ENCODE measurements at regions not wholly inside any gene's neighbourhood (a gene's known extent, or its start where the extent isn't known, plus 50 kb on each side); places are given as distances from the start of the nearest gene placed in this dataset.
"Not testable (repeated sequence)": the region's sequence is repeated elsewhere in the genome, so short reads cannot be mapped to it uniquely, and the experiment has no call there.

GRCh38 chr3:155995525-155996370 is 124.6 kb upstream of the KCNAB1 start:
- no peak for DNase-seq

- DNase-seq: no peak
Measured at GRCh38 chr3:155996882-155997281, 123.5 kb upstream of the KCNAB1 start.

GRCh38 chr3:155998173-155998572 is 122.2 kb upstream of the KCNAB1 start:
- not testable (repeated sequence) for DNase-seq

GRCh38 chr3:156005736-156006135 is 114.6 kb upstream of the KCNAB1 start:
- DNase-seq: no peak

GRCh38 chr3:156010829-156011228 is 109.5 kb upstream of the KCNAB1 start:
- peak in 24 of 51 donors; percentile 0 to 67 (median 20) for DNase-seq

GRCh38 chr3:156014489-156014888 is 105.9 kb upstream of the KCNAB1 start:
- DNase-seq: no peak

GRCh38 chr3:156016902-156017301 is 103.5 kb upstream of the KCNAB1 start:
- DNase-seq: no peak

GRCh38 chr3:156017352-156018030 is 102.9 kb upstream of the KCNAB1 start:
- DNase-seq: no peak

- DNase-seq: no peak
Measured at GRCh38 chr3:156024904-156025533, 95.4 kb upstream of the KCNAB1 start.

GRCh38 chr3:156029208-156029607 is 91.2 kb upstream of the KCNAB1 start:
- DNase-seq: no peak

GRCh38 chr3:156030723-156031122 is 89.7 kb upstream of the KCNAB1 start:
- no peak for DNase-seq

GRCh38 chr3:156033428-156033827 is 87.0 kb upstream of the KCNAB1 start:
- DNase-seq: no peak

GRCh38 chr3:156035158-156035557 is 85.2 kb upstream of the KCNAB1 start:
- DNase-seq: no peak

GRCh38 chr3:156036258-156037053 is 83.9 kb upstream of the KCNAB1 start:
- DNase-seq: no peak

GRCh38 chr3:156037356-156037755 is 83.0 kb upstream of the KCNAB1 start:
- peak in 17 of 51 donors; percentile 5 to 78 (median 34) for DNase-seq

GRCh38 chr3:156038869-156039268 is 81.5 kb upstream of the KCNAB1 start:
- DNase-seq: peak in 1 of 51 donors; percentile 46

GRCh38 chr3:156040041-156040440 is 80.3 kb upstream of the KCNAB1 start:
- DNase-seq: no peak

- not testable (repeated sequence) for DNase-seq
Measured at GRCh38 chr3:156041216-156041841, 79.0 kb upstream of the KCNAB1 start.

GRCh38 chr3:156041856-156042255 is 78.5 kb upstream of the KCNAB1 start:
- not testable (repeated sequence) for DNase-seq

GRCh38 chr3:156043832-156044633 is 76.3 kb upstream of the KCNAB1 start:
- DNase-seq: peak in 8 of 51 donors; percentile 0 to 34 (median 10)
